HG02943 (cell line): ENCODE measurements at regions not wholly inside any gene's neighbourhood (a gene's known extent, or its start where the extent isn't known, plus 50 kb on each side); places are given as distances from the start of the nearest gene placed in this dataset.

Source experiments
- ATAC-seq: cut with Tn5 transposase; IDR thresholded peaks from one replicate; pipeline ENCODE4 v1.9.1; 2021; ENCODE audit warnings: mild to moderate bottlenecking, low read depth, moderate library complexity; ENCODE audit not compliant: unreplicated experiment

DNA sequence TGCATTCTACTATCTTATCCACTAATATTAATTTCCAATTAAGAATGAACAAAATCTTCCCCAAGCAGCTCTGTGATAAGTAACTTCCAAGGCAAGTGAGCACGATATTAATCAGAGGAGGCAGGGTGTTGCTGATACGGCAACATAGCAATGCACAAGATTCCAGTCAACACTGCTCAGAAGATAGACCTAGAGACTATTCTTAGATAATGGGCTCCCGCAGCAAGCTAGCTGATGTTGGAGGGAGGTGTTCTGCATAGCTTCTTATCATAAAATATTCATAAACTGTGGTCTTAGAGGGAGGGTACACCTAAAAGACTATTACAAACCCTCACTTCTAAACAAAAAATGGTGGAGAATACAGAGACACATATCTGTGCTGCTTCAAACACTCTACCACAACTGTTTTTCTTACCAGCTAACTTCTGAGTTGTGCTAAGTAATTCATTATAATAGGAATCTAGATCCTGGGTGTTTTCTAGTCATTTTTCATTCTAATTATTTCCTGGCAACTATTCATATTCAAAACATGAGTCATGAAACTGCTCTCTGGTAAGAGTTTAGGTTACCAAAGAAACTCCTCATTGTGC is 382.0 kb upstream of the SOX14 start:
- ATAC-seq: no peak

DNA sequence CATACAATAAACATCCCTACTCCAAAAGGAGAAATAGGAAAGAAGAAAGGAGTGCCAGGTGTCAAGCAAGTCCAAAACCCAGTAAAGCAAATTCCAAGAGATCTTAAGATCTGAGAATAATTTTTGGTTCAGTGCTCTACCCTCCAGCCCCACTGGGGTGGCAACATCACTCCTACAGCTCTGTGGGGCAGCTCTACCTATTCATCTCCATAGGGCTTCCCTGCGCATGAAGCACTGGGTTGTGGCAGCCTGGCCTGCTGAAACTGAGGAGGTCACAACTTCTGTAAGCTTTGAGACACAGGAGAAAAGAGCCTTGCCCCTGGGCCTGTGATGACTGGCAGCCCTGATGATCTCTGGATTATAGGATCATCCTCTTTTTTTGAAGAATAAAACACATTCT is 378.2 kb upstream of the SOX14 start:
- ATAC-seq: no peak

DNA sequence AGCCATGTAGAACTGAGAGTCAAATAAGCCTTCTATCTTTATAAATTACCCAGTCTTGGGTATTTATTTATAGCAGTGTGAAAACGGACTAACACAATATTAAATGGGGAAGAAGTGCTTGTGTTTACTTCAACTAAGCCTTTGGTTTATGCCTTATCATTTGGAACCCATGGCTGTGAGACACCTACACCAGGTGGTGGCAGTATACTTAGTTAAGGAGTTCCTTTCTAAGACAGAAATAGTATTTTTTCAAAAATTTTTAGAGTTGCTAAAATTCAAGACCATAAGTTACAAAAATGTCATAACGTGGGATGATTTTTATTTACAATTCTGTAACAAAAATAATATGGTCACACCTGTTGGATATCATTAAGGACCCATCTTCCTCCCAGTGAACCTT is 354.5 kb upstream of the SOX14 start:
- ATAC-seq: no peak

DNA sequence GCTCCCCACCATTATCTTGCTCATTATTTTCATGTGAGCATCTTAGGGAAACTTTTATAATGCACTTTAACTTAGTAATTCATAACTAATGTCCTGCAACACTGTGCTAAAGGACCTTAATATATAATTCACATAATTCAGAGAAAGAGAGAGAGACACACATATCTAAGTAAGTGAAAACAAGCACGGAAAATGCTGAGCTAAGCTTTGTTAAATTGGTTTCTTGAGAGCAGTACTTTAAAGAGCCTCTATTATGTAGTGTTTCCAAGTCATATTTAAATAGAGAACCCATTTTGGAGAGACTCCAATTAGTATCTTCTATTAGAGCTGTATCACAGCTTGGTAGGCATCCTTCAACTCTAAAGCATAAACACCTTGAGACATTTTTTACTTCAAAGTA is 354.1 kb upstream of the SOX14 start:
- ATAC-seq: no peak

DNA sequence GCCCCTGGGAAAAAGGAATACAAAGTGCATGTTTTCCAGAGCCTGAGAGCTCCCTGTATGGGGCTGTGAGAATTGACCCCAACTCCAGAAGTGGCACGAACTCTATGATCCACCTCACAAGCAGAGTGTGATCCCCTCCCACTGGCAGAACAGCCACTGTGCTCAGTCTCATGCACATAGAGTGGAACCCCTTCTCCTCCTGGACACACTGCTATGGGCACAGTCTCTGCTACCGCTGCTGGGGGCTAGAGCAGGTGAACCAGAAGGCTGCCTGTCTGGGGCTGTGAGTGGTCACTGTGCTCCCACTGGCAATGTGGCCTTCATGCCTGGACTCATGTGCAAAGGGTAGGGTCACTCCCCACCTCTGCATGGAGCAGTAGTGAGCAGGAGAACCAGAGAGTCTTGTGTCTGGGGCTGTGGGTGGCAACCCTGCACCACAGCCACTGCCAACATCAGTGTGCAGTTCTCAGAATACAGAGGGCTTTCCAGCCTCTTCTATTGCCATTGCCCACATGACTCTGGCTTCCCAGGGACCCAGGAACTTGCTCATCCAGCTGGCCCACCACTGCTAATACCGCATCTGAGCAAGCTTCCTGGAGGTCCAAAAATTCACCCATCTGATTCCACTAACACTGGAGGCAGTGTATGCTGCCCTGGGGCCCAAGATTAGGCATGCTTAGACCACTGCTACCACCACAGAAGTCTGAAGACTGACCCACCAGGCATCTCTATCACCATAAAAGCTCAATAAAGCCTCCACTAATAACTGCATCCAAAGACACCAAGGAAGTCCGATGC is 343.7 kb upstream of the SOX14 start:
- no peak for ATAC-seq

DNA sequence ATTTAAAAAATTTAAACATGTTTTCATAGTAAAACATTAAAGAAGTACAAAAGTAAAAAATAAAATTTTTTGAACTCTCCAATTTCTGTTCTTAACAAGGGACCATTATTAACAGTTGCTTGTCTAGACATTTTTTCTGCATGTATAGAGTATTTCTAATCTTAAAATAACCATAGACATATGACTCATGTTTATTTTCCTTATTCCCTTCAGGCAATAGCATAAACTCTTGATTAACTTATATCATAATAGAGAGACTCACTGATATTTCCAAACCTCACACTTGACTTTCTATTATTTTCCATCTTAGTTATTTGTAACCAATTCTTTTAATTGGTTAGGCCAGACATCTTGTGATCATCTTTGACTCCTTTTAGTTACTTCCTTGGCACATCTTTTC is 325.6 kb upstream of the SOX14 start:
- ATAC-seq: no peak

DNA sequence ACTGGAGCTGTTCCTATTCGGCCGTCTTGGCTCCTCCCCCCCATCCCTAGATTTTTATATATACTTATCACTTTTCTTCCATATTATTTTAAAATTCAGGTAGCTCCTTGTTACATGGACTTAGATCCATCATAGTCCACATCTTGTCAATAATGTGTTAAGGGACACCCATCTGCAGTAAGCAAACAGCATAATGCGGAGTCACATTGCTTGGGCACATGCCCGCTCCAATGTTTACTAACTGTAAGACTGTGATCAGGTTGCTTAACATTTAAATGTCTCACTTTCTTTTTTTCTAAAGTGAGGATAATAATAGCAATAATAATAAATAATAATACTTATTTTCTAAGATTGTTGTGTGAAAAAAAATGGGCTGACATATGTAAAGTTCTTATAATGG is 303.2 kb upstream of the SOX14 start:
- no peak for ATAC-seq

DNA sequence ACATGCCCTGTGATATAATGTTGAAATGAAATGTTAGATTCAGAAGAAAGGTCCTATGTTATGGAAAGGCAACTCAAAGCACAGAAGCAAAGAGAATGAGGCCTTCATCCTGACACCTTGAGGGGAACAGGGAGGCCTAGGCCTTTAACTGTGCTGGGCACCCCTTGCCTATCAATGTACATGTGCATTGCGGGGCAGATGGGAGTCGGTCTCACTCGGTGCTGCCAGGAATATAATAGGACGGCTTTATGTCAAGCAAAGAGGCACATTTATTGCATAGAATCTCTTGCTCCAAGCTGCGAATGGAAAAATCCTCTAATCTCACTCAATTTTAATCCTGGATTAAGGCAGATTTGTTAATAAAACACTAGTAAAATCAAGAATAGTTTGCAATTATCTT is 301.0 kb upstream of the SOX14 start:
- no peak for ATAC-seq

DNA sequence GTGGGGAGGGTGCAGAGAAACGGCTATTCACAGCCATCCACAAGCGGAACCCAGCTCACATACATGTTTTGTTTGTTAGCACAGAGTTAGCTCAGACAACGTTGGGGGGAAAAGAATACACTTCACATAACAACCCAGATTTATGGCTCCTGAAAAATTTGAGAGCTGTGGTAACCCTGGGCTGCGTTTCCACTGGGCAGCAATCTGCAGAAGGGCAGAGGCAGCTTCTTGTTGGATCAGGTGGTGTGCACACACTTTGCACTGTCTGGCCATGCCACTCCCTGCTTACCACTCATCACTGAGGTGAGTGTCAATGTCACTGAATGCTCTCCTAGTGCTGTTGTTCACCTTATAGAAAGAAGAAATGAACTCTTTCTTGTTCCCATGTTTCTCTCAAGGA is 299.8 kb upstream of the SOX14 start:
- ATAC-seq: no peak

DNA sequence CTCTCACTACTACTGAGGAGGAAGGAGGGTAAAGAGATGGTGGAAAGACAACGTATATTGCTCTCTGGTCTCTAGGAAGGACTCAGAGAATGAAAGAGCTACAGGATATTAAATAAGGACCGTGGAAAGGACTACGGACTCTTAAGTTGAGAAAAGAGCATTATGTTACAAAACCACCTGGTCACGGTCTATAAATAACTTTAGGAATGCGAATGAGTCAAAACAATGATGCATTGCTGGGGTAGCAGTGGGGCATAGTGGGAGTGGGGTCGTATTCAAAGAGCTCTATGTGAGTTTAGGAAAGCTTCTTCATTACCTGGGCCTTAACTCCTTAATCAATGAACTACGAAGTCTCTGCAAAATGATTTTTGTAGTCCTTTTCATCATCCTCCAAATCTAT is 295.7 kb upstream of the SOX14 start:
- no peak for ATAC-seq

DNA sequence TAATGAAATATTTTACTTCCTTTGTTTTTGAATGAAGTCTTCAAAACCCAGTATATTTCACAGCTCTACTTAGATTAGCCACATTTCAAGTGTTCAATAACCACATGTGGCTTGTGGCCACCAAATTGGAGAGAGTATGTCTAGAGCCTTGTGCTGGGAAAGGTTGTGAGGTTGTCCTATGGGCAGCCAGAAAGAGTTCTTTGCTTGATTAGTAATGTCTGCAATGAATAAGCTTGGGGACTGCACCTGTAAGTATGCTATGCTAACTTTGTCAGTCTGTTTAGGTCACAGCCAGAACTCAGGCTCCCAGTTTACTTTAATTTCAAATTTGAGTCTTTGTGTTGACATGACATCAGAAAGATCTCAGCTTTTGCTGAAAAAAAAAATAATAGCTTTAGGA is 294.9 kb upstream of the SOX14 start:
- ATAC-seq: no peak

DNA sequence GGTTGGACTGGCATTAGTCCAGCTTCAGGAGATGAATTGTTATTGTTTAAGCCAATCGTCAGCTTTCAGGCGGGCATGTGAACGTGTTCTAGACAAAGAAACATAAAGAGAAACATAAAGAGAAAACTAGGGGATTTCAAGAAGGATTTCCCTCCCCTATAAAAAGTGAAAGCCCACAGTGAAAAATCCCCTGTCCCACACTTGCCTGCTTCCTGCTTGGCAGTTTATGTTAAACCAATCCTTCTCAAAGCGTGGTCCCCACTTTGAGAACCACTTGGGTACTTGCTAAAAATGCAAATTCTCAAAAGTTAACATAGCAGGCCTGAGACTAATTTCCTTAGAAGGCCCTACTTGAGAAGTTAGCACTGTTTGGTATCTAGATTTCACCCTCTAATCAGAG is 293.0 kb upstream of the SOX14 start:
- no peak for ATAC-seq

DNA sequence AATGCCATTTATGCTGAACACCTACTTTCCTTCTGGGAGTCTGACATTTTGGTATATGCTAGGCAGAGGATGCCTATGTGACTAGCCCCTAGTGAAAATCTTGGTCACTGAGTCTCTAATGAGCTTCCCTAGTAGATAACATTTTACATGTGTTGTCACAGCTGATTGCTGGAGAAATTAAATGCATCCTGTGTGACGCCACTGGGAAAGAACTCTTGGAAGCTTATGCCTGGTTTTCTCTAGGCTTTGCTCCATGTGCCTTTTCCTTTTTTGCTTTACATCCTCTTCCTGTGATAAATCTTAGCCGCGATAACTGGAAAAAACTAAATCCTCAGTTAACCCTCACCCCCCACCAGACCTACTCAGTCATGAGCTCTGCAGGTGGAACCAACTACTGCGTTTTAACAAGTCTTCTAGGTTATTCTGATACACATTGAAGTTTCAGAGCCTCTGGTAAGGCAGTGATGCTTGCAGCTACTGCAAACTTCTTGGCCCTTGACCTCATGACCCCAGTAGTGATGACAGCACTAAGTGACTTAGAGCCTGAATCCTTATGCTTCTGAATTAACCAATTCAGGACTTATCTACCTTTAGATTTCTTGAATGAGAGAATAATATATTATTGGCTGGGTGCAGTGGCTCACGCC is 292.4 kb upstream of the SOX14 start:
- ATAC-seq: no peak

DNA sequence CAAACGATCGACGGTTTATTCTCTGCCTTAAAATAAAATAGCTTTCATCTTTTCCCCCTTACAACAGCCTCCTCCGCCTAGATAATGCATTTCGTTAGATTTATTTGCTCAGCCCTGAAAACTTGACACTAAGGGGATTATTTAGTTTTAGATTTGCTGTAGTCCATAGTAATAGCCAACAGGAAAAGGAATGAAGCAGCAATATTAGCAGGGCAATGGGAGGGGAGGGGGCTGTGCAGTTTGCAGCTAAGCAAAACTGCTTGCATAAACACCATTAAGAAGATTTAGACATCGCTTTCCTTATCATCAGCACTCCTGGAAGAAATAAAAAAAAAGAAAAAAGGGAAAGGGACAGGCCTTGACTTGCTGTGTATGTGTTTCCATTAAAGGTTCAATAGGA is 286.5 kb upstream of the SOX14 start:
- no peak for ATAC-seq

DNA sequence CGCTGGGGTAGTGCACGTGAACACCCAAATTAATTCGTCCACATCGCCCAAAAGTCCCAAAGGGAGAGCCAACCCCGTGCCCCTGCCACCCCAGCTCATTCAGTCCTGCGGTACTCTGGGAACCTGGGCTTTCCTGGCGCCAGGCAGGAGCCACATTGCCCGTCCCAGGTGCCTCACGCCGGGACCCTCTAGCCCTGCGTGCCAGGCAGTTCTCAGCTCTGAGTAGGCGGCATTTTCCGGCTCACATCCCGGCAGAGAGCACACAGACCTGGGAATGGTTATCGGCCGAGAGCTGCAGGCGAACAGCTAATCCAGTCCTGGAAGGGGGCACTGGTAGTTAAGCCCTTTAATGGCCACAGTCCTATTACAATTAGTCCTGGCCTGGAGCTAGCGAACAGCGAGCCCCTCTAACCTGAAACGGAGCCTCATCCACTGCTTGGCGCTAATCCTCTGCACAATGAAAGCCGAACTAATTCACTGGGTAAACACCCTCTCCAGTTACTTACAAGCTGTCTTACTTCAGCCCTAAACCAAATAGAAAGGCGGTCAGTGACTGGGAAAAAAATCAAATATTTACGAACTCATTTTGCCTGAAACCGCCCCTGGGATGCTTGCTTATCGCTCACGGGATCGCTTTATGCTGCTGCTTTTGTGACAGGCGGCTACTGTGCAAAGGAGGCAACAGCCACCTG is 254.6 kb upstream of the SOX14 start:
- no peak for ATAC-seq

DNA sequence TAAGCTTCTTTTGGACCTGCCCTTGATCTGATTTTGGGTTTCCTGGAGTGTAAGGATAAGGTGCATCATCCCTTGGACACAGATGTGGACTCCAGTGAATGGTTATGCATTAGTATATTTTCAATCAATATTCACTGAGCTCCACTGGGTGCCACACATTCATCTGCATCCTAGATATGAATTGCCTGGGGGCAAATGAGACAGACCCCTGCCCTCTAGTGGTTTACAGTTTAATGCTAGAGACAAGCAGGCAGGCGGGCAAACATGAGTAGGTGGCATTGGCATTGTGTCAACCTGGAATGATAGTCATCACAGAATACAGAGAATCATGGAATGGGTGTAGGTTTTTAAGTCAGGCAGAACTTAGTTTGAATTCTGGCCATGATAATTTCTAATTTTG is 252.5 kb upstream of the SOX14 start:
- no peak for ATAC-seq

DNA sequence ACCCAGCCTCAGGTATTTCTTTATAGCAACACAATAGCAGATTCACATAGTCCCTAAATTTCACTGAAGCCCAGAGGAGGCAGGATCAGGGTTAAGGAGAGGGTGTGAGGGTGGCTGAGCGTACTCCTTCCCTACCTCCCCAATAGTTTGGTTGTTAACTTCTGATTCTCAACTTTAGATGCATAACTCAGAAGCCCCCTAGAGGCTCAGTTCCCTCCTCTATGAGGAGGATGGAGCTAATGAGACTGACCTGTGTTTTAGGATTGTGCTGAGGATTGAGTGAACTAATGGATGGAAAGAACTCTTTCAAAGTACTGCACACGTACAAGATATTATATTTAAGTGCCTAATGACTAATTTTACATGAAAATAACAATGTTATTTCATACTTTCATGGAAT is 249.3 kb upstream of the SOX14 start:
- no peak for ATAC-seq

DNA sequence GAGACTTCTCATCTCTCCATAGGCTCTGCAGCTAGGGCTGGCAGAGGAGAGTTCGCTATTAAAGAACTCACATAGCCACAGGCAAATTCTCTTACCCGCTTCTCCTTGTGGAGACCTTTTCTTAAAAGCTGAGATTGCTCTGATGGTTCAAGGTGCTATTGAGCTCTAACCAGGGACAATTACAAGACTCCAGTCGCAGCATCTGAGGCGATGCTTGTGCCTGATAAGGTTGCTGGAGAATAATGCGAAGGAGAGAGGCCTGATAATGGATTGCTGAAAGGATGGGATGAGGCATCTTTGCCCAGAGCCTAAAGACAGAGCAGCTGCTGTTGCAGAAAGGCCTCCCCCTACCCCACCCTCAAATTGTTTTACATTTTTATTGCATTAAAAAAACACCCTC is 244.5 kb upstream of the SOX14 start:
- ATAC-seq: no peak

DNA sequence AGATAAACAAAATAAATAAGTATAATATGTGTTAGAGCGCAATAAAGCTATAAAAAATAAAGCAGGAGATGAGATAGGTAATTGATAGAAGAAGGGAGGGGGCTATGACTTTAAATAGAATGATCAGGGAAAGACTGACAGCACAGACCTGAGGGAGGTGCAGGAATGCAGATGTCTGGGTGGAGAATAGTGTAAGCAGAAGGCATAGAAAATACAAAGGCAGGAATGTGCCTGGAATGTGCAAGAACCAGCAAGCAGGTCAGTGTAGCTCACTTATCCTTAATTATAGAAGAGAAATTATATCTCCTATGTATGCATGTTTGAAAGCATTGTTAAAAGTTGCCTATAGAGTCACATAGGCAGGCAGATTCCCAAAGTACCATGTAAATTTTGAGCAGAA is 239.4 kb upstream of the SOX14 start:
- no peak for ATAC-seq

DNA sequence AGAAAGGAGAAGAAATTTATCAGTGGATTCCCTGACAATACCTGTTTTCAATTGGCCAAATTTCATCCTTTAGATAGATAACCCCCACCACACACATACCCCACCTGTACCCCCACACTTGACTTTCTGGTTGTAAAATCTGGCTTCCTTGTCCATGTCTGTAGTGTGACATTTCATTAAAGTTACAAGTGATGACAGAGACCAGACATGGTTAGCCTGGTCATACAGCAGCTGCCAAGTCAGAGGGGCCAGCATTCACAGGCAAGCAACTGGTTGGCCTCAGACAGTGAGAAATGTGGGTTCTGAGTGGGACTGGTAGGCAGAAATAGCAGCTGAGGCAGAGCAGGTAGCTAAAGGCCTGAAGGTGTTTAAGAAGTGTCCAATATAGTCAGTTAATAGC is 238.6 kb upstream of the SOX14 start:
- ATAC-seq: no peak

DNA sequence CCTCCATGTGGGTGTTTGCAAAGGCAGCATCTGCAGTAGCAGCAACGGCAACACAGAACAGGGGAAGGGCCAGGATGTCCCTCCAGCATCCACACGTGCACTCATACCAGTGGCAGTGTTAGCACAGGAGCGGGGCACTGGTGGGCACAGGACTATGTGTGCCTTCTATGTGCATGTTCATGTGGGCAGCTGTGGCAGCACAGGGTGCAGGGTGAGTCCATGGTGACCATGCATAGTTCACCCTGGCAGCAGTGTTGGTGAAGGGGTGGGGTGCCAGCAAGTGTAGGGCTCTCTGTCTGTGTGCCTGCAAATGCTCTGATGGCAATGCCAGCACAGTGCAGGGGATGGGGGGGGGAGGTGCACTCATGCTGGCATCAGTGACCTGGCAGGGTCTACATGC is 222.1 kb upstream of the SOX14 start:
- ATAC-seq: no peak

DNA sequence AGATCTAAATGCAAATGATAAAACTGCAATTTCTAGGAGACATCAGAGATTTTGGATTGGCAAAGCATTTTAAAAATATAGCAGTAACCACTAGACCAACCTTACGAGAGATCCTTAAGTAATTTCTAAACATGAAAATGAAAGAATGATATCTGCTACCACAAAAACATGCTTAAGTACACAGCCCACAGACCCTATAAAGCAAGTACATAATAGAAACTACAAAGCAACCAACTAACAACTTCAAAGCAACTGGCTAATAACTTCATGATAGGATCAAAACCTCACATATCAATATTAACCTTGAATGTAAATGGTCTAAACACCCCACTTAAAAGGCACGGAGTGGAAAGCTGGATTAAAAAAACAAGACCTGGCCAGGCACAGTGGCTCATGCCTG is 209.9 kb upstream of the SOX14 start:
- ATAC-seq: no peak
